ENCODE measurements at regions not wholly inside any gene's neighbourhood (a gene's known extent, or its start where the extent isn't known, plus 50 kb on each side); places are given as distances from the start of the nearest gene placed in this dataset.

- DNase-seq (ENCODE audit: extremely low read depth in 1 of 2, low read depth in 1 of 2): no peak
Measured at GRCh38 chr16:11439790-11440656, 94.8 kb downstream of the RMI2 start.

- DNase-seq (ENCODE audit: extremely low read depth in 1 of 2, low read depth in 1 of 2): no peak
Measured at GRCh38 chr16:11440657-11441012, 95.4 kb downstream of the RMI2 start.

GRCh38 chr16:11445486-11445885 is 100.2 kb downstream of the RMI2 start:
- no peak for DNase-seq (ENCODE audit: extremely low read depth in 1 of 2, low read depth in 1 of 2)

- no peak for DNase-seq (ENCODE audit: extremely low read depth in 1 of 2, low read depth in 1 of 2)
Measured at GRCh38 chr16:11446566-11447119, 101.4 kb downstream of the RMI2 start.

- no peak for DNase-seq (ENCODE audit: extremely low read depth in 1 of 2, low read depth in 1 of 2)
Measured at GRCh38 chr16:11447272-11447671, 102.0 kb downstream of the RMI2 start.

- no peak for DNase-seq (ENCODE audit: extremely low read depth in 1 of 2, low read depth in 1 of 2)
Measured at GRCh38 chr16:11447836-11448235, 102.6 kb downstream of the RMI2 start.

- DNase-seq (ENCODE audit: extremely low read depth in 1 of 2, low read depth in 1 of 2): no peak
Measured at GRCh38 chr16:11448796-11449416, 103.6 kb downstream of the RMI2 start.

GRCh38 chr16:11449716-11450115 is 104.5 kb downstream of the RMI2 start:
- no peak for DNase-seq (ENCODE audit: extremely low read depth in 1 of 2, low read depth in 1 of 2)

- DNase-seq (ENCODE audit: extremely low read depth in 1 of 2, low read depth in 1 of 2): no peak
Measured at GRCh38 chr16:11450136-11450535, 104.9 kb downstream of the RMI2 start.

GRCh38 chr16:11452298-11452697 is 107.0 kb downstream of the RMI2 start:
- no peak for DNase-seq (ENCODE audit: extremely low read depth in 1 of 2, low read depth in 1 of 2)

GRCh38 chr16:11452746-11453389 is 107.6 kb downstream of the RMI2 start:
- DNase-seq (ENCODE audit: extremely low read depth in 1 of 2, low read depth in 1 of 2): no peak

- no peak for DNase-seq (ENCODE audit: extremely low read depth in 1 of 2, low read depth in 1 of 2)
Measured at GRCh38 chr16:11456741-11457140, 111.5 kb downstream of the RMI2 start.

GRCh38 chr16:11459722-11460121 is 114.5 kb downstream of the RMI2 start:
- DNase-seq (ENCODE audit: extremely low read depth in 1 of 2, low read depth in 1 of 2): no peak

- no peak for DNase-seq (ENCODE audit: extremely low read depth in 1 of 2, low read depth in 1 of 2)
Measured at GRCh38 chr16:11460820-11461594, 115.7 kb downstream of the RMI2 start.

GRCh38 chr16:11461595-11461990 is 116.3 kb downstream of the RMI2 start:
- no peak for DNase-seq (ENCODE audit: extremely low read depth in 1 of 2, low read depth in 1 of 2)

GRCh38 chr16:11462036-11462435 is 116.8 kb downstream of the RMI2 start:
- DNase-seq (ENCODE audit: extremely low read depth in 1 of 2, low read depth in 1 of 2): no peak

GRCh38 chr16:11462861-11463260 is 117.6 kb downstream of the RMI2 start:
- no peak for DNase-seq (ENCODE audit: extremely low read depth in 1 of 2, low read depth in 1 of 2)

- no peak for DNase-seq (ENCODE audit: extremely low read depth in 1 of 2, low read depth in 1 of 2)
Measured at GRCh38 chr16:11464241-11464640, 119.0 kb downstream of the RMI2 start.

- no peak for DNase-seq (ENCODE audit: extremely low read depth in 1 of 2, low read depth in 1 of 2)
Measured at GRCh38 chr16:11465675-11466074, 120.4 kb downstream of the RMI2 start.

- no peak for DNase-seq (ENCODE audit: extremely low read depth in 1 of 2, low read depth in 1 of 2)
Measured at GRCh38 chr16:11470676-11471415, 115.9 kb downstream of the LITAF start.

All from stimulated activated CD8-positive, alpha-beta memory T cell treated with anti-CD3 and anti-CD28 coated beads, Interleukin-7, amount 100 ng/mL, for 48 hours (primary cell).